Kidney (tissue), 13 donors: ENCODE measurements at regions not wholly inside any gene's neighbourhood (a gene's known extent, or its start where the extent isn't known, plus 50 kb on each side); places are given as distances from the start of the nearest gene placed in this dataset.

ENCODE experiments used
- DNase-seq, 5 donors: peaks; one replicate each; pipeline ENCODE4 v3.0.0-alpha.2; 2013 to 2020
- FAIRE-seq: peaks from 2 replicates; lab custom pipeline; 2012; peaks lifted over from hg19 to GRCh38; lab: Jason Lieb, UNC
- H3K27ac ChIP-seq, 2 donors: one replicate each; pipeline ENCODE4 v1.7.0; 2013; ENCODE audit warnings: low read depth in 2 of 2, low read length in 2 of 2, inconsistent platforms in 1 of 2
- H3K27me3 ChIP-seq: one replicate; pipeline ENCODE4 v1.7.1; 2013; ENCODE audit warnings: low read length, inconsistent platforms; ENCODE audit not compliant: control insufficient read depth, insufficient read depth
- H3K36me3 ChIP-seq, 3 donors: one replicate each; pipeline versions ENCODE4 v1.7.0 to v1.7.1; 2013; ENCODE audit warnings: low read length in 3 of 3, control low read depth in 1 of 3, inconsistent platforms in 1 of 3; ENCODE audit not compliant: insufficient read depth in 3 of 3, control insufficient read depth in 2 of 3
- H3K4me1 ChIP-seq, 3 donors: one replicate each; pipeline versions ENCODE4 v1.7.0 to v1.7.1; 2013; ENCODE audit warnings: low read length in 3 of 3, inconsistent platforms in 1 of 3, low read depth in 1 of 3; ENCODE audit not compliant: control insufficient read depth in 2 of 3, insufficient read depth in 2 of 3
- H3K4me3 ChIP-seq, 3 donors: one replicate each; pipeline versions ENCODE4 v1.7.0 to v1.8.1; 2013; ENCODE audit warnings: low read length in 3 of 3, control low read depth in 1 of 3, inconsistent platforms in 1 of 3
- H3K9ac ChIP-seq, 3 donors: one replicate each; pipeline versions ENCODE4 v1.7.0 to v1.7.1; 2013; ENCODE audit warnings: low read length in 3 of 3, control low read depth in 1 of 3, inconsistent platforms in 1 of 3
- H3K9me3 ChIP-seq, 3 donors: one replicate each; pipeline versions ENCODE4 v1.7.0 to v1.7.1; 2013; ENCODE audit warnings: low read length in 3 of 3, control low read depth in 1 of 3, inconsistent platforms in 1 of 3; ENCODE audit not compliant: control insufficient read depth in 2 of 3, insufficient read depth in 1 of 3
- intact Hi-C: fragments of 100-400 bp; cut with DNase I; formaldehyde crosslinking; loops from one replicate; pipeline ENCODE4 v1.11.1; 2022
- TF ChIP-seq, protein P1 (sequence below): IDR thresholded peaks from 3 replicates; pipeline ENCODE4 v1.5.1; 2012; ENCODE audit warnings: mild to moderate bottlenecking, moderate library complexity, borderline replicate concordance; ENCODE audit not compliant: insufficient read depth; ENCODE audit errors: extremely low read depth
- donor health status: control.
- donor health status: control.
- donor health status: control.
- donor health status: control.
- donor health status: control.
- donor health status: DM: yes; HTN: yes; CAD: no.
- donor health status: Normal renal cell carcinoma (clear cell type).

DNA sequence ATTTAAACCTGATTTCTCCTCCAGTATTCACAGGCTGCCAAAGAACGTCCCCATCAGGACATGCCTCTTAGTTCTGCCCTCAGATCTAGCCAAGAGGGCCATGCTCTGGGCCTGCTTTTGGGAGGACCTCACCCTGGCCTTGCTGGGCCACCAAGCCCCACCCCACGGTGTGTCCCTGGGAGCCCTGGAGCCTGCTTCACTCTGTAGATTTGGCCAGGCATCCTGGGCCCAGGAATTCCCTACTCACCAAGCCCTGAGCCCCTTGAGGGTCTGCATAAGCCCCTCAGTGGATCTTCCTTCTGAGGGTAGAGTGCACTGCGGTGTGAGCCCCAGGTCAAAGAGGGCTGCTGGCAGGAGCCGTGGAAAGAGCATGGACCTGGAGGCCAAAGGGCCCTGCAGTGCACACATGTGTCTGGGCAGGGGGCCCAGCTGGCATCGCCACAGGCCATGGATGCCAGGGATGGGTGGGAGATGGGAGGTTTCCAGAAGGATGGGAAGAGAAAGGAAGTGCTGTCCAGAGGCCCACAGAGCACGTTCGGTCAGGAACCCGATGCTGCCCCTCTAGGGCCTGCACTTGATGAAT, 98.0 kb downstream of the DACT2 start:
- no peak overlapping the region for H3K9ac ChIP-seq
- H3K36me3 ChIP-seq = no peaks in the 10 kb centered on the region
- DNase-seq (peak in 2 of 5 donors; percentile 24 to 41), FAIRE-seq (no peak)
- intact Hi-C loops = no loop called here
- H3K9me3 ChIP-seq = no peaks in the 10 kb centered on the region
- H3K27ac ChIP-seq = no peak overlapping the region
- TF ChIP-seq, protein P1, sequence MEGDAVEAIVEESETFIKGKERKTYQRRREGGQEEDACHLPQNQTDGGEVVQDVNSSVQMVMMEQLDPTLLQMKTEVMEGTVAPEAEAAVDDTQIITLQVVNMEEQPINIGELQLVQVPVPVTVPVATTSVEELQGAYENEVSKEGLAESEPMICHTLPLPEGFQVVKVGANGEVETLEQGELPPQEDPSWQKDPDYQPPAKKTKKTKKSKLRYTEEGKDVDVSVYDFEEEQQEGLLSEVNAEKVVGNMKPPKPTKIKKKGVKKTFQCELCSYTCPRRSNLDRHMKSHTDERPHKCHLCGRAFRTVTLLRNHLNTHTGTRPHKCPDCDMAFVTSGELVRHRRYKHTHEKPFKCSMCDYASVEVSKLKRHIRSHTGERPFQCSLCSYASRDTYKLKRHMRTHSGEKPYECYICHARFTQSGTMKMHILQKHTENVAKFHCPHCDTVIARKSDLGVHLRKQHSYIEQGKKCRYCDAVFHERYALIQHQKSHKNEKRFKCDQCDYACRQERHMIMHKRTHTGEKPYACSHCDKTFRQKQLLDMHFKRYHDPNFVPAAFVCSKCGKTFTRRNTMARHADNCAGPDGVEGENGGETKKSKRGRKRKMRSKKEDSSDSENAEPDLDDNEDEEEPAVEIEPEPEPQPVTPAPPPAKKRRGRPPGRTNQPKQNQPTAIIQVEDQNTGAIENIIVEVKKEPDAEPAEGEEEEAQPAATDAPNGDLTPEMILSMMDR = no peak
- no peaks in the 10 kb centered on the region for H3K27me3 ChIP-seq
- H3K4me1 ChIP-seq = no peaks in the 10 kb centered on the region
- no peak overlapping the region for H3K4me3 ChIP-seq

DNA sequence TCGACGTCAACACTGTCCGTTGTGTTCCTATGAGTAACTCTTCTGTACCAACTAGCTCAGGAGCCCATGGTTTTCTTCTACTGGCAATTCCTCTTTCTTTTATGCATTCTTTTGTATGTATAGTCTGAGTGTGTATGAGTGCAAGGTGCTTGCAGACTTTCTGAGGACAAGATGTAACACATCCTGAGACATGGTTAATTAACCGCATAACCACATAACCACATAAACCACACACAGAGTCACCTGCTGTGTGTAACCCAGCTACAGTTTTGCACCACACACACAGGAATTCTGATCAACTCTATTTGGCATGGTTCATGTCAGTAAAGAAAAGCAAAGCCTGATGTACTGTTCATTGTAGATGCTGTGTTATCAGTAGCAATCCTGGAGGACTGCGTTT, 98.6 kb downstream of the DACT2 start:
- intact Hi-C loops = no loop called here
- Histone ChIP-seq H3K9me3 (no peaks in the 10 kb centered on the region), H3K27ac (no peak overlapping the region), H3K27me3 (no peaks in the 10 kb centered on the region), H3K9ac (no peak overlapping the region), H3K4me1 (peaks cover 0 to 3% (median 0%) of the 10 kb centered on the region in 3 donors), H3K36me3 (no peaks in the 10 kb centered on the region), H3K4me3 (no peak overlapping the region)
- FAIRE-seq (no peak), DNase-seq (no peak)
- TF ChIP-seq, protein P1 = no peak

DNA sequence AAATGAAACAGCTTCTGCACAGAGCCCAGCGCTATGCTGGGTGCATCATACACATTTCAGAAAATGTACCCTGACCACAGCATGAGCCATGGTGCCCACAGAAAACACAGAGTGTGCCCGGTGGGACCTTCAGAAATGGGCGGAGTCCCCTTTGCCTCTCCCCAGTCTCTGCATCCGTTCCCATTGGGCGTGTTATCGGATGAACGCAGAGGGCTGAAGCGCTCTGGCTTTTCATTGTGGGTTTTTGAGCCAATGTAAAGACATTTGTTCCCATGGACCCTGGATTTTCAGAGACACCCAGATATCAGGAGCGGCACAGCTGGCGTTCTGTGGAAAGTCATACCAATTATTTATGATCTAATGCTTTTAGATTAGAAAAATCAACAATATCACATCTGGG, 99.8 kb downstream of the DACT2 start:
- no peaks in the 10 kb centered on the region for H3K27me3 ChIP-seq
- H3K4me1 ChIP-seq = peaks cover 0 to 3% (median 0%) of the 10 kb centered on the region in 3 donors
- TF ChIP-seq, protein P1 = no peak
- H3K4me3 ChIP-seq = no peak overlapping the region
- H3K9me3 ChIP-seq = no peaks in the 10 kb centered on the region
- no peak for FAIRE-seq
- no peak overlapping the region for H3K9ac ChIP-seq
- no peak overlapping the region for H3K27ac ChIP-seq
- DNase-seq = peak in 1 of 5 donors; percentile 24
- intact Hi-C loops = no loop called here
- no peaks in the 10 kb centered on the region for H3K36me3 ChIP-seq
